Motor neuron (in vitro differentiated cells): ENCODE measurements at regions not wholly inside any gene's neighbourhood (a gene's known extent, or its start where the extent isn't known, plus 50 kb on each side); places are given as distances from the start of the nearest gene placed in this dataset.
"Not testable (repeated sequence)": the region's sequence is repeated elsewhere in the genome, so short reads cannot be mapped to it uniquely, and the experiment has no call there.

Experiments
- ATAC-seq, 8 experiments: fragments of 200-7000 bp; cut with Tn5 transposase; replicated peaks in 6 of 8; 2 replicates each; pipeline ENCODE4 v1.8.0; 2021; ENCODE audit warnings: mild to moderate bottlenecking in 8 of 8, moderate library complexity in 8 of 8
- H3K27ac ChIP-seq, 2 donors: fragments of 250-450 bp; sonication (Bioruptor Pico); 2 replicates each; pipeline ENCODE4 v1.9.0; 2021; ENCODE audit warnings: antibody characterized with exemption in 2 of 2, mild to moderate bottlenecking in 2 of 2, moderate library complexity in 1 of 2
- H3K4me1 ChIP-seq, 2 donors: fragments of 250-450 bp; sonication (Bioruptor Pico); replicated peaks in 1 of 2; 2 replicates each; pipeline ENCODE4 v1.6.1; 2021; ENCODE audit warnings: antibody characterized with exemption in 2 of 2, mild to moderate bottlenecking in 2 of 2, moderate library complexity in 1 of 2
- H3K4me3 ChIP-seq, 5 donors: fragments of 250-450 bp; sonication (Bioruptor Pico); 2 replicates each; pipeline ENCODE4 v1.9.0; 2021; ENCODE audit warnings: antibody characterized with exemption in 5 of 5, mild to moderate bottlenecking in 5 of 5, moderate library complexity in 4 of 5
- WGBS, 10 experiments: fragments of 450-650 bp; shearing (Covaris generic); methylation state at CpG; one replicate each; pipeline ENCODE4 v1.0.0; 2022; 5-methylcytosine and 5-hydroxymethylcytosine counted together
- in situ Hi-C, 9 experiments: fragments of 400-800 bp; cut with MboI; loops; one replicate each; pipeline ENCODE4 v1.15.0; 2021; ENCODE audit warnings: low sequenced_read_pairs in 9 of 9, low pct_unique_long_range_greater_than_20kb in 2 of 9; ENCODE audit not compliant: unreplicated experiment in 9 of 9

DNA sequence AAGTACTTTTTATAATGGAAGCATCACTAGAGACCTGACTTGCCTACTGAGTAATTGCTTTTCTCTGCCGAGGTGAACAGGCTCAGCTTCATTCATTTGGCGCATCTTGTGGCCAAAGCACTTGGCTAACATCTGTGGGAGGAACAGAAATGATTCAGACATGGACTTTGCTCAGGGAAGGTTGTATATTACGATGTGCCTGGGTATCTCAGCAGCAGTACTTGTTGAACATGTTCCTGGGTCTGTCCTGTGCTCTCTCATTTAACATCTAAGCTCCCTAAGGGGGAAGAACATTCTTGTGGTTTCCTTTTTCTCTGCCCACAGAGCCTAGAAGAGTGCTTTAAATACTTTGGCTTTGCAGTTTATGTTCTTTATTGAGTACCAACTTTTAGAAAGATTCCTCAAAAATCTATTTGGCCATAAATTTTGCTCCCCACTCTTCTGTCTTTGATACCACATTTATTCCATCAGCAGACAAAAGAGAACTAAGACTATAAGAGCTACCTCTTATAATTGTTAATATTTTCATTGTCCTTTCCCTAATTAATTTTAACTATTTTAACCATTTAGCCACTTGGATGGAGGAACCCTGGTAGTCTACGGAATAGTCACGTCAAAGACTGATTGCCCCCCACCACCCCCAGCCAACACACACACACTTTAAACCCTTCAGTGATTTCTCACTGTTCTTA lies 101.2 kb upstream of the EGLN3 start:
- in situ Hi-C loops = no loop called here
- no peaks in the 10 kb centered on the region for H3K4me1 ChIP-seq
- peak in 2 of 8 experiments; percentile 30 to 60 for ATAC-seq
- no peak overlapping the region for H3K27ac ChIP-seq
- WGBS, 10 experiments = 39 to 100% (median 79%) methylated on average over 2 to 4 of the region's 5 CpGs
- H3K4me3 ChIP-seq = no peak overlapping the region

DNA sequence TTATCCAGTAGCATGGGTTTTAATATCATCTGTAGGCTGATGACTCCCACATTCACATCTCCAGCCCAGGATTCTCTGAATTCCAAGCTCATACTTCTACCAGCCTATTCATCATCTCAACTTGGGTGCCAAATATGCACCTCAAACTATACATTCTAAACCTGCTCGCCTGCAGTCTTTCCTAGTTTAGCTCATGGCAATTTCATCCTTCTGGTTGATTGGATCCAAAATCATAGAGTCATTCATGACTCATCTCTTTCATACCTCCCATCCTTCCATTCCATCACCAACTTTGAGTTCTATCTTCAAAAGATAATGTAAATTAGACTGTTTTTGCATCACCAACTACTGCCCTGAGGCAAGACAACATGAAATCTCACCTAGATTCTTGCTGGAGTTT lies 99.7 kb upstream of the EGLN3 start:
- 40 to 100% (median 92%) methylated on average over 1 of the region's 1 CpG; no CpG with 5 or more reads in 2 of the 10 experiments for WGBS, 10 experiments
- Histone ChIP-seq H3K4me3 (no peak overlapping the region), H3K27ac (no peak overlapping the region), H3K4me1 (no peaks in the 10 kb centered on the region)
- in situ Hi-C loops = no loop called here
- ATAC-seq = no peak

DNA sequence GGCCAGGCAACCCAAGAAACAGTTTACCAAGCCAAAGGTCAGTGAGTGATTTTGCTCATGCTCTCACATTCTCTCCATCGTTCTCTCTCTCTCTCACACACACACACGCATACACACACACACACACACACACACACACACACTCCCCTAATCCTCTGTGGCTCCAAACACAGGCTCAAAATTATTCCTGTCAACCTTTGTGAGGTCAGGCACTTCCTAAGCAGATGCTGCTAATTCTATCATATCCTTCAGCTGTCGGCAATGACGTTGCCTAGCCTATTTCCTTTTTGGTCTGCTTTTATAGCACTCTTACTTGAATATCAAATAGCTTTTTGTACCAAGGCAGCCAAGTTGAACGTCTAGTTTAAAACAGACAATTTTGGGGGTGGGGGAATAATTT lies 98.9 kb upstream of the EGLN3 start:
- 40 to 100% (median 63%) methylated on average over 2 to 5 of the region's 5 CpGs; no CpG with 5 or more reads in 2 of the 10 experiments for WGBS, 10 experiments
- H3K27ac ChIP-seq = no peak overlapping the region
- no peak overlapping the region for H3K4me3 ChIP-seq
- in situ Hi-C loops = no loop called here
- H3K4me1 ChIP-seq = no peaks in the 10 kb centered on the region
- ATAC-seq = peak in 1 of 8 experiments; percentile 32

DNA sequence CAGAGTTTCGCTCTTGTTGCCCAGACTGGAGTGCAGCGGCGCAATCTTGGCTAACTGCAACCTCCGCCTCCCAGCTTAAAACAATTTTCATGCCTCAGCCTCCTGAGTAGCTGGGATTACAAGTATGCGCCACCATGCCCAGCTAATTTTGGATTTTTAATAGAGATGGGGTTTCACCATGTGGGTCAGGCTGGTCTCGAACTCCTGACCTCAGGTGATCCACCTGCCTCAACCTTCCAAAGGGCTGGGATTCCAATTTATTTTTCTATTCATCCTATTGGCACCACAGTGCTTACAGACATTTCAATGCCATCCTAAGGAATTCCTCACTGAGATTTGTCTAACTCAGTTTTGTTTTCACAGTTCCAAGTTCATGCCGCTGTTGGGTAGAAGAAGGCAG lies 98.3 kb upstream of the EGLN3 start:
- in situ Hi-C loops, H3K4me1 ChIP-seq, H3K27ac ChIP-seq, H3K4me3 ChIP-seq, ATAC-seq: not testable (repeated sequence)
- WGBS, 10 experiments = 80 to 100% (median 94%) methylated on average over 1 to 7 of the region's 7 CpGs; no CpG with 5 or more reads in 1 of the 10 experiments

DNA sequence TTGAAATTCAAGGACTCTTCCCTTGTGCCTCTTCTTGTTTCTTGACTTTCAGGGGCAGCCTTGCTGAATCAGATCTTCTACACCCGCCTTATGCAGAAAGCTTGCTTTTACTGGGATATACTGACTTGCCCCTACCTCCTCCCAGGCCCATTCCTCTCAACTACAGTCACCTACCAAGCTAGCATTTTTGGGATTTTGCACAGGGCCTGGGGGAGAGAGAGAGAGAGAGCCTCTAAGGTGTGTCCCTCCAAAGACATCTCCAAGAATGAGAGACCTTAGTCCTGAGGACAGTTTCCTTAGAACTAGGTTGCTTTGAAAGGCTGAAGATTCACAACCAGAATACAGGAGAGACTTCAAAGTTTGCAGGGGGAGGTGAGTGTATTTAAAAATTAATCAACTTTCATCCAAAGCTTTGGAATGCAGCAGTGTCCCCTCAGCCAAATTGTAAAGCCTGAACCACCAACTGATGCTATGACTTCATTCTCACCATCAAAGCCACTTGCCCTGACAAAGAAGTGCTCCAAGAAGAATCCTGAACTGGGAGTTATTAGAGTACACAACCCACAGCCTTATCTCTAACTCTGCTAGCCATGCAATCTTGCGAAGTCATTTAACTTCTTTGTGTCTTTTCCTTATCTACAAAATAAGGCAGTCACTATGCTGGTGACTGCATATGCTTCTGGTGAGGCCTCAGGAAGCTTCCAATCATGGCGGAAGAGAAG lies 96.1 kb upstream of the EGLN3 start:
- Histone ChIP-seq H3K27ac (no peak overlapping the region), H3K4me1 (no peaks in the 10 kb centered on the region), H3K4me3 (no peak overlapping the region)
- 80 to 100% (median 97%) methylated on average over 1 to 2 of the region's 3 CpGs; no CpG with 5 or more reads in 4 of the 10 experiments for WGBS, 10 experiments
- in situ Hi-C loops = no loop called here
- no peak for ATAC-seq

DNA sequence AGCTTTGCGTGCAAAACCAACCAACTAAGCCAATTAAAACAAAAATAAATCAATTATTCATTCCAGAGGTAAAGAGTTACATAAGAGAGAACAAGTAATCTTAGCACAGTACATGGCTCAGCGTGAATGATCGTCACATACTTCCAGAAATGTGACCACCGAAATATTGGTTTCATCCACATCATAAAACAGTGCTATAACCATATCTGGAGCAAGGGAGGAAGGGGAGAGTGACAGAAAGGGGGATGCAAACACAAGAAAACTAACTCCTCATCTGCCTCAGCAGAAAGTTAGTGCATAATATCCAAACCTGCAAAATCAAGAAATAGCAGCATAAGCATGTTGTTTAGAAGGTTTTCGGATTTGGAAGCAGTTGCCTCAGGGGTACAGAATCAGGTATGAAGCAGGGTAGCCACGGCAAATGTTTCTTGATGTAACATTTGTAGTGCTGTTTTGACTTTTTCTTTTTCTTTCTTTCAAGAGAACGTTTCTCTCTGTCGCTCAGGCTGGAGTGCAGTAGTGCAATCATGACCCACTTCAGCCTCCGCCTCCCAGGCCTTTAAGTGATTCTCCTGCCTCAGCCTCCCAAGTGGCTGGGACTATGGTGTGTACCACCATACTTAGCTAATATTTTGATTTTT lies 93.9 kb upstream of the EGLN3 start:
- 88 to 100% (median 94%) methylated on average over 1 to 9 of the region's 9 CpGs; no CpG with 5 or more reads in 4 of the 10 experiments for WGBS, 10 experiments
- Histone ChIP-seq H3K4me3 (no peak overlapping the region), H3K4me1 (no peaks in the 10 kb centered on the region), H3K27ac (no peak overlapping the region)
- in situ Hi-C loops = no loop called here
- no peak for ATAC-seq

DNA sequence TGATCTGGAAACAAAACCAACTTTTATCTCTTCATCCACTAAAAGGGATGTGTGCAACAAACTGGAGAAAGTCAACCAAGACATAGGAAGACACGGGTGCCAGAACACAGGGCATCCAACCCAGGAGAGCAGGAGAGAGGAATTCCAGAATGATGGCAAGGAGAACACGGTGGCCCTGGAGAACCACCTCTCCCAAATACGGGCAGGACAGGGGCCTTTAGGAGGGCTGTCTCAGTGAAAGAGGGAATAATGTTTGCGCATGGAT lies 93.4 kb upstream of the EGLN3 start:
- Histone ChIP-seq H3K4me3 (no peak overlapping the region), H3K27ac (no peak overlapping the region), H3K4me1 (no peaks in the 10 kb centered on the region)
- peak in 1 of 8 experiments; percentile 53 for ATAC-seq
- in situ Hi-C loops = no loop called here
- WGBS, 10 experiments = 51 to 91% (median 72%) methylated on average over 1 to 4 of the region's 4 CpGs; no CpG with 5 or more reads in 2 of the 10 experiments

DNA sequence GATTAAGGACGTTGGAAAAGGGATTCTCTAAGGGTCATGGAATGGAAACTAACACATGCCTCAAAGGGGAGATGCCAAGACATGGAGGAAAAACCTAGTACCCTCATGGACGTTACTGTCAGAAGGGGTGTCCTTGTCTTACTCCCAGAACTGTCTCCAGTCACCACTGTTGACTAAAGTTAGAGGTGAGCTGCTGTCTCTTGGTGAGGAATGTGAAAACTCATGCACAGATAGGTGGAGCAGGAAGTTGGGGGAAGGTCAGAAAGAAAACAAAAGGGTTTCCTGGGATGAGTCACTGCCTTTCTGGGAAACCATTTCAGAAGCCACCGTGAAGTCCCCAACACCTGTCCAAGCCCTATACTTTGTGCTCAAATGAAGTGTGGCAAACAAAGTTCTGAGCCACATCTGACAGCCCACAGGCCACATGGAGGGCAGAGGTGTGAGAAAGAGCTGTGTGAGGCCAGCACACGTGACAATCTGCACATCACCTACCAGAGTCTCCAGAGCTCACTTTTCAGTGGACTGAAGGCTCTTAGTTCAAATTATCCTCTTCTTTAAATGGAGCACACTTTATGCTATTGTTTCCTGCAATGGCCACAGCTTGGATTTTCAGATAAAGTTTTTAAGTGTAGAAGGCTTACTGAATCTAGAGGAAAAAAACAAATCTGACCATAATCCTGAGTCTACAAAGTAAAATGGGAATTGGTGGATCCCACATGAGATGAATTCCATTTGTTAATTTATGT lies 92.9 kb upstream of the EGLN3 start:
- in situ Hi-C loops = no loop called here
- Histone ChIP-seq H3K4me1 (no peaks in the 10 kb centered on the region), H3K4me3 (no peak overlapping the region), H3K27ac (no peak overlapping the region)
- 30 to 60% (median 55%) methylated on average over 1 to 3 of the region's 4 CpGs; no CpG with 5 or more reads in 5 of the 10 experiments for WGBS, 10 experiments
- ATAC-seq = peak in 2 of 8 experiments; percentile 15 to 66

DNA sequence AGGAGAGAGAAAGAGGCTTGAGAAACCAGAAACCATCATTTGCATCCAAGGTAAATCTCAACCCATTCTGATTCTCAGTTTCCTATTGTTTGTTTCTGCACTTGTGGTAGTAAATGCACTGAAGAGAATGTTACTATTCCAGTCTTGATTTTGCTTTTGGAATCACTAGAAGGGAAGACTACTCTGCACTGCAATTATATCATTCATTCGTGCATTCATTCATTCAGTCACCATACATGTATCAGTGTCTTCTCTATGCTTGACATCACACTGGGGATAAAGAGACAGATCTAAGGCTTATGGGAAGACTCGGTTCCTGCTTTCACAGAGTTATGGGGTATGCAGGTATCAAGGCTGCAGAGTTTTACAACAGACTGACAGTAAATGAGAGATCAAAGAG lies 90.3 kb upstream of the EGLN3 start:
- 0 to 100% (median 65%) methylated on average over 1 to 2 of the region's 2 CpGs; no CpG with 5 or more reads in 1 of the 10 experiments for whole genome bisulfite sequencing, 10 experiments
- ATAC-seq = no peak

DNA sequence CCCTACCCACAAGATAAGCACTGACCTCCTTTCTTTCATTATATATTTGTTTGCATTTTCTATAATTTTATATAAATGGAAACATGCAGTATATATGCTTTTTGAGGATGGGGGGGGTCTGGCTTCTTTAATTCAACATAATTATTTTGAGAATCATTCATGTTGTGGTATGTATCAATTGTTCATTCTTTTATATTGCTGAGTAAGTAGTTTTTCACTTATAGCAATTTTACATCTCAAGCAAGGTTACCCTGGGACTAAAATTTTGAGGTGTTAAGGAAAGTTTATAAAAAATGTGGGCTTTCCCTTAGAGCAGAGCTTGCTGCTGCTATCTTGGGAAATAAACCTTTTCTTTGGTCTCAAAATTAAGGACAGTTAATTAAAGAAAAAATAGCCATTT lies 89.9 kb upstream of the EGLN3 start:
- in situ Hi-C loops = no loop called here
- no peak overlapping the region for H3K27ac ChIP-seq
- no peak overlapping the region for H3K4me3 ChIP-seq
- ATAC-seq = no peak
- no peaks in the 10 kb centered on the region for H3K4me1 ChIP-seq

More for the DNA sequence above, 90.3 kb upstream of the EGLN3 start:
- Histone ChIP-seq H3K27ac (no peak overlapping the region), H3K4me1 (no peaks in the 10 kb centered on the region), H3K4me3 (no peak overlapping the region)
- in situ Hi-C loops = no loop called here

DNA sequence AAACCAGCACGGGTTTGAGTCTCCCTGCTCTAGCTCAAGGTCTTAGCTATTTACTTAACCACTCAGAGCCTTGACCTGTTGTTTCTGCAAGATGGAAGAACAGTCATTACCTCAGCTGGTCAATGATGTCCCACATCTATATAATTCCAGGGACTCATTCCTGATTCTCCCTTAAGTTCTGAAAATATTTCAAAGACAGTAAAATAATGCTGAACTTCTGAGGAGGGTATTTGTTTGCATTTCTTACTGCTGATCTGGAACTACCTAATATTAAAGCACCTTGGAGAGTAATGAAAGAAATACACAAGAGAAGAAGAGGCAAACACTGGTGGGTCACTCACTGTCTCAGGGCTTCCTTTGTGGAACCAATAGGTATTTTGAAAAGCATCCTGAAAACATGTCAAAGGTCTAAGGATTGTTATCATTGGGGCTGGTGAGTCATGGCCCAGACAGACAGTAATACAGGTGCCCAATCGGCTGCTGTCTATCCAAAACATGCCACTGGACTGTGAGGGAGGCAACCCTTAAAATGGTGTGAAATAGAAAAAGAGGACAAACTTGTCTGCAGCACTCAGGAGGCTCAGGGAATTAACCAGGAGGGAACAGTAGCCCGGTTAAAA lies 88.7 kb upstream of the EGLN3 start:
- no peak for ATAC-seq
- Histone ChIP-seq H3K27ac (no peak overlapping the region), H3K4me3 (no peak overlapping the region), H3K4me1 (no peaks in the 10 kb centered on the region)
- in situ Hi-C loops = no loop called here
- WGBS, 10 experiments = 14 to 100% (median 71%) methylated on average over 1 to 3 of the region's 3 CpGs

DNA sequence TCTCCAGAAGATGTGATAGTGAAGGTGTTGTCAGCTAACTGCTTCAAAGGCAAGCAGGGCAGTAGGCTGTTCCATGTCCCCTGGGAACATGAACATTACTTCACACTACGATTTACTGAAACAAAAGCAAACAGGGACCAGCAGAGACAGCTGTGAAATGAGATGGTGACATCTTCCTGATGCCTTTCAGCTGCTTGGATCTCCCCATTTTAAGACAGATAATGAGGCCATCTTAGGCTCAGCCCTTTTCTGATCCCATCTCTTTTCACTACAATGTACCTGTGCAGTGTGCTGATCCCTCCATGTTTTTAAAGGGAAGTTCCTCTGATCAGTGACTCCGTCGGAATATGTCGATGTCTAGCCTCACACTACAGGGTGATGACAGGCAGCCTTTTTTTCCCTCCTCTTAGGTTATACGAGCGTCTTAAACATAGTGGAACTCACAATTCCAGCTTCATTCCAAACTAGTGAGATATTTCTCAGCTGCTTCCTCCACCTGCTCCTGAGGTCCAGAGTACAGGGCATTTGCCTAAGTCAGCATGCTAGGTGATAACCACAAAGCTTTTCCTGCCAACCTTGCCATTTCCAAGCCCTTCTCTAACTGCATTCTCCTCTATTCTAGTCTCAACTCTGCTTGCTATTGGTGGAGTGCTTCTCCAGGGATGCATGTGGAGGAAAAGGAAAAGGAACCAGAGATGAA lies 87.6 kb upstream of the EGLN3 start:
- in situ Hi-C loops = no loop called here
- WGBS, 10 experiments = 0 to 100% (median 87%) methylated on average over 1 to 5 of the region's 6 CpGs; no CpG with 5 or more reads in 1 of the 10 experiments
- peak in 1 of 8 experiments; percentile 30 for ATAC-seq

More for the DNA sequence above, 87.6 kb upstream of the EGLN3 start:
- H3K27ac ChIP-seq = no peak overlapping the region
- no peaks in the 10 kb centered on the region for H3K4me1 ChIP-seq
- H3K4me3 ChIP-seq = no peak overlapping the region
